GM21381 (cell line): ENCODE measurements at regions not wholly inside any gene's neighbourhood (a gene's known extent, or its start where the extent isn't known, plus 50 kb on each side); places are given as distances from the start of the nearest gene placed in this dataset.
A peak's percentile ranks its signal among the peaks of the same experiment; 100 is the strongest.

Experiments
- ATAC-seq: cut with Tn5 transposase; IDR thresholded peaks from one replicate; pipeline ENCODE4 v1.9.1; 2021; ENCODE audit warnings: mild to moderate bottlenecking, moderate library complexity; ENCODE audit not compliant: unreplicated experiment

DNA sequence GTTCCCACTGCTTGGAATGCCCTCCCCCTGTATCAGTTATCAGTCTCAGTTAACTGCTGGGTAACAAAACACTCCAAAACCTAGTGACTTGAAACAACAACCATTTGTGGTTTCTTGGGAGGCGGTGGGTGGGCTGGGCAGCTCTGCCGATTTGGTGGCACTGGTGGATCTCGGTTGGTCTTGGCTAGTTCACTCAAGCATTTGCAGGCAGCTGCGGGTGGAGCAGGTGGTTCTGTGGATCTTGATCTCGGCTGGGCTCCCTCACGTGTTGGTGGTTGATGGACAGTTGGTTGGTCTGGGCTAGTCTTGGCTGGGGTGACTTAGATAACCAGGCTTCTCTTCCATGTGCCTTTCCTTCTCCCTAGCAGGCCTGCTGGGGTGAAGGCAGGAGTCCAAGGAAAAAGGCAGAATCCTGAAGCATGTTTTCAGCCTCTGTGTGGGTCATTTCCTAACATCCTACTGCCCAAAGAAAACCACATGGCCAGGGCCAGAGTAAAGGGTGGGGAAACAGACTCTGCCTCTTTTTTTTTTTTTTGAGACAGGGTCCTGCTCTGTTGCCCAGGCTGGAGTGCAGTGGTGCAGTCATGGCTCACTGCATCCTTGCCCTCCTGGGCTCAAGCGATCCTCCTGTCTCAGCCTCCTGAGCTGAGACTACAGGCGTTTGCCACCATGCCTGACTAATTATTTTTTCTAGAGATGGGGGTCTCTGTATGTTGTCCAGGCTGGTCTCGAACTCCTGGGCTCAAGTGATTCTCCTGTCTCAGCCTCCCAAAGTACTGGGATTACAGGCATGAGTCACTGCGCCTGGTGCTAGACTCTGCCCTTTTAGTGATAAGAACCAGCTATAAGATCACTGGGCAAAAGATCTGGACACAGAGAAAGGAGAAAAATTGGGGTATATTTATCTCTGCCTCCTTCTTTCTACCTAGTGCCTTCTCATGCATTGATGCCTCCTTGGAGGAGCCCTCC, 183.7 kb downstream of the RGS3 start:
- no peak for ATAC-seq

DNA sequence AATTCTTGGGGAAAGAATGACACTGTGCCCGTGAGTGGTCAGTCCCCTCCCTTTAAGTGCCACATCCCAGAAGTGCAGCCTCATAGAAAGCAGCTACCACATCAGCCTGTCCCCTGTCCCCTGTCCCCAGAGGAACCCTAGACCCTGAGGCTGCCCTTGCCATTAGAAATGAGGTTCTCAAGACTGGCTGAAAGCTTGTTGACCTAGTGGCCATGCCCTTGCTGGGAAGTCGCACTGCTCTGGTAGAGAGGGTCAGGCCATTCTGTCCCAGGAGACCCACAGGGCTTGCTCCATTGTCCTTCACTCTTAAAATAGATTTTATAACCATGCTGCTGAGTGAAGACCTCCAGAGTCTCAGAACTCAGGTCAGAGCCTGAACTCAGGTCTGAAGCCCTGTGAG, 184.5 kb downstream of the RGS3 start:
- ATAC-seq = no peak

DNA sequence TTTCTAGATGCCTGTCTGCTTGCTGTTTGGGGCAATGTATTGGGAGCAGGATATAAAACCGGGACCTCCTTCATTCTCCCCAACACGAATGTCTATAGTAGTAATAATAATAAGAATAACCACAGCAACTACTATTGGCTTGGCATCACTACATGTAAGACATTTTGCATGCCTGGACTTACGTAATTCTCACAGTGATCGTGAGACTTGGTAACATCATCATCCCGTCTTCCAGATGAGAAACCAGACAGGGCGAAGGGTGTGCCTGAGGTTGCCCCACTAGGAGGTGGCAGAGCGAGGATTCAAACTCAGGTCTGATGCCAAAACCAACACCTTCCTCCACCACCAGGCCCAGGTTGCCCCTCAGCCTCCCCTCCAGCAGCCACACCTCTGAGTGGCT, 185.1 kb downstream of the RGS3 start:
- no peak for ATAC-seq

DNA sequence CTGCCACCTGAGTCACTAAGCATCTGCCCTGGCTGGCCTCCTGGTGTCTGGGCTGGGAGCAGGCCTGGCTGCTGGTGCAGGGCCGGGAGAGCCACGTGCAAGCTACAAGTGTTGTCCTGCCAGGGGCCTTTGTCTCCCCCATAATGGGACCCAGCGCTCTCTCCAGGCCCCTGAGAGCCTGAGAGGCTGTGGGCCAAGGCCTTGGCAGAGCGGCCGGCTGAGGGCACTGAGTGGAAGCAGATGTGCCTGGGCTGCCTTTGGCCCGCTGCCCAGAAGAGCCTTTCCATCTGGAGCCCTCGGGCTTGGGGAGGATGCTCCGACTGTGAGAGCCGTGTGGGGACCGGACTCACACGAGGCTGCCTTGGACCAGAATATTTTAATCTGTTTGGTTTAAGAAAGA, 185.5 kb downstream of the RGS3 start:
- no peak for ATAC-seq

DNA sequence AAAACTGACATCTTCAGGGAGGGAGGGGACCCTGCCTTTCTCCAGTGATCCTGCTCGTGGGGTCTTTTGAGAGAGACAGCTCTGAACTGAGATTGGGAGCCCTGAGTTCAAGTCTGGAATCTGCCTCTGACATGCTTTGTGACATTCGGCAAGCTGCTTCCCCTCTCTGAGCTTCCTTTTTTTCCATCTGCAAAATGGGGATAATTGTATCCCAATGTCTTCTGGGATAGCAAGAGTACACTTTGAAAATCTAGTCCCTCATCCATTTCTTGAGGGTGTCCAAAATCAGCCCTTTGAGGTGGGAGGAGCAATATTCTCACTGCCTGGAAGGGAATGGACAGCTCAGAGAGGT, 186.3 kb downstream of the RGS3 start:
- no peak for ATAC-seq

DNA sequence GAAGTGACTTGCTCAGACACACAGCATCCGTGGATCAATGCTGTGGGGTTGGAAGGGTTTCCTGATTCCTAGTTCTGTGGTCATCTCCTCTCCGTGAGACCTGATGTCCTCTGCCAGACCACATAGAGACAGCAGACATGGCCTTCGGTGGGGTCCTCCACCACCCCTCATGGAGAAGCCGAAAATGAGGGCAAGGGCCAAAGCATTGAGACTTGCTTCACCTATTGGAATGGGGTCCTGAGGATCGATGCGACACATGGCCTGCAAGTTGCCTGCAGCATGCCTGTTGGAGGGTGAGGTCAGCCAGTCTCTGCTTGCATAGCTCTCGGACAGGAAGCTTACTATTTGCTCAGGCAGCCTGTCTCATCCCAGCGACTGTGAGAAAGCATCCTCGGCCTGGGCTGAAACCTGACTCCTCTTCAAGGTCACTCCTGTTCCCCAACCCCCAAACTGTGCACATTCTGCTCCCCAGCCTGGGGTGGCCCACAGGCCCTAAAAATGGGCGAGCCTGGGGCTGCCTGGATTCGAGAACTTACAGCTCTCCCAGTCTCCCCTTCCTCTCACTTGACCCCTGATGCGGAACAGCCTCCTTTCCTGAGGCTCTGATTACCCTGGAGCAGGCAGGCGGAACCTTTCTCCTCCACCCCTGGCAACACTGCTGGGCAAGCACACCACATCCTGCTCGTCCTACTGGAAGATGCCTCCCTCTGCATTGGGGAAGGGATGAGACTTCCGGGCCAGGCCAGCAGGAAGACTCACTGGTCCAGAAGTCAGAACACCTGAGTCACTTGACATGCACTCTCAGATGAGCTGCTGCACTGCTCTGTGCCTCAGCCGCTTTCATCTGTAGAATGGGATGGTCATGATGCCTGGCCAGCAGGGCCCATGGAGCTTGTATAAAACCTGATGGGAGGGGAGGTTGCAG, 186.9 kb downstream of the RGS3 start:
- ATAC-seq = no peak

DNA sequence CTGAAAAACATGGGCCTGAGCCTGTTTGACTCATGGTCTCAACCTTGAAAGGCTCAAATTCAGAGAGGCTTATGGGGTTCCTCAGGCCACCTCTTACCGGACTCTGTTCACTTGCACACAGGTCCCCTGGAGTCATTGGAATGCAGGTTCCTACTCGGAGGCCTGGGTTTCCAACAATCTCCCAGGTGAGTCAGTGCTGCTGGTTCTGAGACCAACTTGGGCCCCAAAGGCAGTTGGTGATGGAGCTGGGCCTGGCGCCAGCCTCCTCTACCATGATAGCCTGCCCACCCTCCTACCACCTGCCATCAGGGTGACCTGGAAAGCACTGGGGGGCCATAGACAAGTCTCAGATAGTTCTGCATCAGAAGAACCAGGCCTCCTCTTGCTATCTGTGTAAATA, 188.4 kb downstream of the RGS3 start:
- ATAC-seq = no peak

DNA sequence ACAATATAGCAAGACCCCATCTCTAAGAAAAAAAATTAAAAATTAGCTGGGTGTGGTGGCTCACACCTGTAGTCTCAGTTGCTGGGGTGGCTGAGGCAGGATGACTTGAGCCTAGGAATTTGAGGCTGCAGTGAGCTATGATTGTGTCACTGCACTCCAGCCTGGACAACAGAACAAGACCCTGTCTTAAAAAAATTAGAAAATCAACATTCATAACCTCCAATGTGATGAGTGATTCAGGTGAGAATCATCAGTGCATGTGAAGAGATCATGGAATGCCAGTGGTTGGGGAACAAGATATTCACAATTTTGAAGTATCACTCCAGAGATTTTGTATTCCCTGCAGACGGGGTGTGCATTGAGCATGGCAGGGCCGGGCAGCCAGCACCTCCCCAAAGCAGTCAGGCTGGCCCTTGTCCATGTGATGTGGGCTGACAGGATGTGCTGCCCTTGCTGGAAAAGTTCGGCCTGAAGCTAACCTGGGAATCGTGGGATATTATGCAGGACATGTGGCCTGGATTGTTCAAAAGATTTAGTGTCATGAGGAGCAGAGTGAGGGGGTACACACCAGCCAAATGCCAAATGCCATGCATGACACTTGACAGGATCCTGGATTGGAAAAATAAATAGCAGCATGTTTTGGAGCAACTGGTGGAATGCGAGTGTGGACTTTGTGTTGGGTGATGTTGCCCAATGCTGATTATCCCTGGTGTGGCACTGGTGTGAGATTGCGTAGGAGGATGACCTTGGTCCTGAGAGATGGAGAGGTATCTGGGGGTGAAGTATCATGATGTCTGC, 189.0 kb downstream of the RGS3 start:
- ATAC-seq = no peak

DNA sequence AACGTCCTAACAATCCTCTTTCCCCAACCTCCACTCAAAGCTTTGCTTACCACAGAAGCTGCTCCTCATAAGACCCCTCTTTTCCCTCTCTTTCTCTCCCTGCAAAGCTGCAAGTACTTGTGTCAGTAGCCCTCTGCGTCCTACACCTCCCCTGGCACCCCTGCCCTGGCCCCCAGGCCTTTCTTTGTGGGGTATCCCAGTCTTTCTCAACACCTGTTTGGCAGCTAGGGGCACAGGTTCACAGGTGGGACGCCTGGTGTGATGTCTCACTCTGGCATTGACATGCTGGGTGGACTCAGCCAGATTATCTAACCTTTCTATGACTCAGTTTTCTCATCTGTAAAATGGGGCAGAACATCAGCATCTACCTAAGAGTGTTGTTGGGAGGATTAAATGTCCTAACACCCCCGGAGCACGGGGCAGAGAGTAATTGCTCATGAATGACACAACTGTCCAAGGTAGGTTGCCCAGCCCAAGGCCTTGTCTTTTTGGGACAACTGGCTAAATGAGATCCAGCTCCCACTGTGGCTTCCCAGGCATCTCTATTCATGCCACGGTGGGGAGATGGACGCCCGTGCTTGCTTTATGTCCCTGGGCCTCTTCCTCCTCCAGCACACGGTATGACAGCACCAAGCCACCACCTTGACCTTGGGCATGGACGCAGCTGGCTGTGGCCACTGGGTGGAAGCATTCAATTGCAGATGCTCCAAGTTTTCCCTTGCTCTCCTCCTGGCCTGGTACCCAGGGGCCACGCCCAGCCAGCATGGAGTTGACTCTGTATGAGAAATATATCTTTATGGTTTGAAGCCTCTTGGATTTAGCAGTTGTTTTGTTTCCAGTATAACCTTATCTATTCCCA, 190.4 kb downstream of the RGS3 start:
- ATAC-seq = no peak

DNA sequence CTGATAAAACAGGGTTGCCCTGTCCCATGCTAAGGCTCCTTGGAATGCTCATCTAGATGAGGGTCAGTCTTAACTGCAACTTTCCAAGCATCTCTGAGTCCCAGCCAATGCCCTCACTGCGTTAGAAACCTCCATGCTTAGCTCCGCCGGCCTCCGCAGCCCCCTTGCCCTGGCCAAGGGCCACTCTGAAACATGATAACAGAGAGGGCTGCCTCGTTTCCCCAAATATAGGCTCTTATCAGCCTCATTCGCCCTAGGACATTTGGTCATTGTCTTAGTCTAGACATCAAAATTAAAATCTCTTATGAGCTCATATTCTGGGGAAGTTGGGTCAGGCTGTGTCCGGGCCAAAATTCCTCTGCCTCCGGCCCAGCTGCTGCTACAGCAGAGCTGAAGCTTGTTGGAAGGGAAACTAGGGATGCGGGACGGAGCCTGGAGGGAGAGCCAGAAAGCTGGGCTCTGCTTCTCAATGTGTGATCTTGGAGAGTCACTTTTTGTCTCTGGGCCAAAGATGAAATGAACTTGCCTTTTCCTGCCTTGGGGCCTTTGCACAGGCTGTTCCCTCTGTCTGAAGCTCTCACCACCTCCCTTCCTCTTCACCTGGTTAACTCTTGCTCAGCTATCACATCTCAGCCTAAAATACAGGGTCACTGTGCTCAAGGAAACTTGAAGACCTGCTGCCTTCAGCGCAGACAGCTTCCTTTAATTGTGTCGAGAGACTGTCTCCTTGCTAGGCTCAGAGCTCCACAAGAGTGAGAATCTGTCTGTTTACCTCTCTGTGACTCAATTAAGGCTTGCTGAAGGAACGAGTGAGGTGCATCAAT, 191.3 kb downstream of the RGS3 start:
- ATAC-seq = no peak

DNA sequence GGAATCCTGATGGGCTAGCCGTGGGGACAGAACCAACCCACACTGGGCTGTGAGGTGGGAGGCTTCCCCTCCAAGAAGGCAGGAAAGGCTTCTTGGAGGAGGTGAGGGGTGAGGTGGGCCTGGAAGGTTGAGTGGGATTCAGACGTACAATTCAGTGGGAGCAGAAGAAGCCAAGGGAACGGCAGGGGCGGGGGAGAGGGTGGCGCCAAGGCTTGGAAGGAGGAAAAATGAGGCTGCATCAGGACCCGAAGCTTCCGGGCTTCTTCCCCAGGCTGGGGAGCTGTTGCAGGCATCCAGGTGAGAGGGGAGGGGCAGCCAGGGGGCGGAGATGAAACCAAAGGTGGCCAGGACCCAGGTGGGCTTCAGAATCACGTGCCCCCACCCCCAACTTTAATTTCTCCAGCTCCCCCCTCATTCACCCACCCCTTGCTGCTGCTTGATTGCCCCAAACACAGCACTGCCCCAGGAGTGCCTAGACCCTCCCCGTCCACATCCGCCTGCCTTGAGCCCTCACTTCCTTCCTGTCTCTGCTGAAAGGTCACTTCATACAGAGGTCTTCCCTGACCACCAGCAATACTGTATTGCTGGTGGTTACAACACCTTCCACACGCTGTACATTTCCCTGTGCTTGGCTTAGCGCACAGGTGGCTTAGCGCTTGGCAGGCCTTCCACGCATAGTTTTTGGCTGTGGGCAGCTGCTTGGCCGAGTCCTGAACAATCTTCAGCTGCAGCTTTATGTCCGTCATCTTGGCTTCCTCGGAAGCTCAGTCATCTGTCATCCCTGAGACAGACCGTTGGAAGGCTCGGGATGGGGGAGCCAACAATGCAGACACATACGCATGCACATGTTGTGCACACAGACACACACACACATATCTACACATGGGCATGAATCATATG, 193.5 kb downstream of the RGS3 start:
- no peak for ATAC-seq

DNA sequence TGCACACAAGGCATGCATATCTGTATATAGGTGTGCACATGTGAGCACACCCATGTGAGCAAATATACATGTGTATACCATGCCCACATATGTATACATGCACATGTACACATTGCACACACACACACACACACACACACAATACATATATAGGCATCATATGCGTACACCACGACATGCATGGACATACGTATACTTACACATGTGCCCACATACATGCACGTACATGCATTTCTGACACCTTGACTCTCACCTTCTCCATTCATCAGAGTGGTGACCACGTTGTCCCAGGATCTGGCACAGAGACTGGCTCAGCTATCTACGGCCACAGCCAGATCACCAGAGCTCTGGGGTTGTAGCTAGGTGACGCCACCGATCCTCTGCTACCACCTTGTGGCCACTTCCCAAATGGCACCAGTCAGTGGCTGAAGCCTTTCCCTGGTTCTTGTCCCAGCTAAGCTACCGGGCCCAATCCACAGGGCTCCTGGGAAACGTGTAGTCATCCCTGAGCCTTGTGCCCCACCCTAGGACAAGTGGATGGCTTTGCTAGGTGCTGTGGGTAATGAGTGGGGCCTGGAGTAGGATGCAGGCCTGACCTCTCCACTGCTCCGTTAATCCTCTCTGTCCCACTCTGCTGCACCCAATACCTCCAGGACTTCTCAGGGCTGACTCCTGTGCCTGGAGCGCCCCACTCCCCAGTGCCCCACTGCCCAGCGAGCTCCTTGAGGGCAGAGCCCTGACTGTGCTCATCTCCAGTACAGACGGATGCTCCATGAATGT, 194.4 kb downstream of the RGS3 start:
- peak; percentile 83 for ATAC-seq

DNA sequence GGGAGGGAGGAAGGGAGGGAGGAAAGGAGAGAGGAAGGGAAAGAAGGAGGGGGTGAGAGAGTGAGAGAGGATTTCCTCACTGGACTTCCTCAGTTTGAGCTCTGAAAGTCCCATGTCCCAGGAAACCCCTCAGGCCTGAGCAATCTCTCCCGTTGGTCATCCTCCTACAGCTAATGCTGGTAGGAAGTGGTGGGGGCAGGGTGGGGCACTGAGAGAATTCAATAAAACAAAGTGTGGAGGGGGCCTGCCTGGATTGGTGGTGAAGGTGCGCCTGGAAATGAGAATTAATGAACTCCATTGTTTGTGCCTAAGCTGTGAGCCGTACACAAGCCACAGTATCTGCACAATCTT, 195.0 kb downstream of the RGS3 start:
- no peak for ATAC-seq

DNA sequence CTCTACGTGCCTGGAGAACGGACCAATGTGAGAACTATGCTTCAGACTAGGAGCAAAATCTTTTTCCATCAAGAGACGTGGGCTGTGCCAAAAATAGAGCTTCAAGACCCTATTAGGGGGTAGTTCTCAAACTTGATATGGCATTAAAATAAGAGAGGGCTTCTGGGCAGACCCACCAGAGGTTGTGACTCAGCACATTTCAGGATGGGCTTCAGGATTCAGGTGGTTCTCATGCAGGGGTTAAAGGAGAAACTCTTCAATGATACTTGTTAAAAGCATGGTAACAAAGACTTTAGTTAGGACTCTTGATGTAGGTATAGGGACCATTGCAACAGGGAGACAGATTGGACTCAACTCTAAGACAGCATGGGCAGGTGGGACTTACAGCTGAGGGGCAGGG, 195.5 kb downstream of the RGS3 start:
- ATAC-seq = no peak

DNA sequence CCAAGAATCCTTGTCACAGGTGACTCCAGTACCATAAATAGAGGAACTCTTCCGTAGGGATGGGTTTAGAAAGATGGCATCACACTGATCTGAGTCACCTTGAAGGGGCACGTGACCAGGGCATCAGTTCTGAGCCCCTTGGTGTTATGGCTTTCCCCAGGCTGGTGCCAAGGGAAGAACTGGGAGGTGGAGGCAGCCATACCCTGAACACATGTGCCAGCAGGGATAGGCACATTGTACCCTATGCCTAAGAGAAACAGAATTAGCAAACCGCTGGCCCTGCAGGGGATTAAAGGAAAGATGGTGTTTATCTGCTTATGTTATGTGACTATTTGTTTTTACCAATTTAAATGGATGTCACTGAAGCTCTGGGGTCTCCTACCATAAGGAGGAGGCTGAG, 196.2 kb downstream of the RGS3 start:
- no peak for ATAC-seq

DNA sequence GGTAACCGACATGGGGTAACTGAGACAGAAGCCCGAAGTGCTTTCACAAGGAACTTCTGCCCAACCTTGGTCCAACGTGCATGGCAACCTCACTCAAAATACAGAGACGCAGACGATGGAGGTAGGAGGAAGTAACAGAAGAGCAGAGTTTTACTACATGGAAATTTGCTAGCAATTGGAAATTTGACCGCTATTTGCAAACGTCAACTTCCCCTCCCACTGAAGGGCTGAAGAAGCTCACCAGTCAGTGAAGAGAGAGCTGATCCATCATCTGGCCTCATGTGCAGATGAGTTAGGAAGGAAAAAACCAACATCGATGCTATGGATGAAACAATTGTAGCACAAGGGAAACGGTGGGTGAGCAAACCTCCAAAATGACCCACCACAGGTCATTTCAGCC, 196.7 kb downstream of the RGS3 start:
- ATAC-seq = no peak

DNA sequence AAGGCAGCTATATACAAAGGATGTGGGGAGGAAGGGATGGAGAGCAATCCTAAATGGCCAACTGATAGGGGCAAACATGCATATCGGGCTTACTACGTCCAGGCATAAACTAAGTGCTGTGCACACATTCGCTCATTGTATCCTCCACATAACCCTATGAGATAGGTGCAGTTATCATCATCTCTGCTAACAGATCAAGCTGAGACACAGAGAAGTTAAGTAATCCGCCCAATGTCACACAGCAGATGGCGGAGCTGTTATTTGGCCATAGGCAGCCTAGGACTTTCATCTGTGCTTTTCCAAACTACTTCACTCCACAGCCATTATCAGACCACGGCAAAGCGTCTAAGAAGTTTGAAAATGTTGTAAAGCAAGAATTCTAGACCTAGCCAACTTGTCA, 197.5 kb downstream of the RGS3 start:
- ATAC-seq = no peak
